HL-60 (cell line): ENCODE measurements at regions not wholly inside any gene's neighbourhood (a gene's known extent, or its start where the extent isn't known, plus 50 kb on each side); places are given as distances from the start of the nearest gene placed in this dataset.

ENCODE experiments used
- DNase-seq, 2 experiments: peaks; one replicate each; pipeline ENCODE4 v3.0.0-alpha.2; 2010 to 2020; ENCODE audit warnings: low read depth in 1 of 2, low spot score in 1 of 2
- H3K27ac ChIP-seq: fragments of 250-450 bp; sonication (Bioruptor Pico); replicated peaks from 2 replicates; pipeline ENCODE4 v1.5.1; 2020; ENCODE audit warnings: mild to moderate bottlenecking, moderate library complexity
- H3K27me3 ChIP-seq: fragments of 250-450 bp; sonication (Bioruptor Pico); 2 replicates; pipeline ENCODE4 v1.5.1; 2021; ENCODE audit warnings: mild to moderate bottlenecking, moderate library complexity; ENCODE audit not compliant: insufficient read depth, poor library complexity, severe bottlenecking
- H3K4me3 ChIP-seq: replicated peaks from 2 replicates; pipeline ENCODE4 v1.5.1; 2011; ENCODE audit warnings: mild to moderate bottlenecking, control low read depth, low read length; ENCODE audit not compliant: insufficient read depth
- GABPA ChIP-seq: IDR thresholded peaks from 2 replicates; pipeline ENCODE4 v1.6.1; 2012; ENCODE audit warnings: low read depth
- POLR2AphosphoS5 ChIP-seq: IDR thresholded peaks from 2 replicates; pipeline ENCODE4 v1.6.1; 2012; ENCODE audit warnings: low read depth
- SPI1 ChIP-seq: IDR thresholded peaks from 2 replicates; pipeline ENCODE4 v1.6.1; 2012; ENCODE audit warnings: low read depth, mild to moderate bottlenecking, borderline replicate concordance
- TF ChIP-seq, protein P1 (sequence below): IDR thresholded peaks from one replicate; pipeline ENCODE4 v1.5.1; 2011; ENCODE audit warnings: low read length, control low read depth, inconsistent platforms; ENCODE audit not compliant: insufficient read depth
- TF ChIP-seq, protein P2 (sequence below): IDR thresholded peaks from 2 replicates; pipeline ENCODE4 v1.6.1; 2012; ENCODE audit warnings: low read depth; ENCODE audit not compliant: insufficient replicate concordance

DNA sequence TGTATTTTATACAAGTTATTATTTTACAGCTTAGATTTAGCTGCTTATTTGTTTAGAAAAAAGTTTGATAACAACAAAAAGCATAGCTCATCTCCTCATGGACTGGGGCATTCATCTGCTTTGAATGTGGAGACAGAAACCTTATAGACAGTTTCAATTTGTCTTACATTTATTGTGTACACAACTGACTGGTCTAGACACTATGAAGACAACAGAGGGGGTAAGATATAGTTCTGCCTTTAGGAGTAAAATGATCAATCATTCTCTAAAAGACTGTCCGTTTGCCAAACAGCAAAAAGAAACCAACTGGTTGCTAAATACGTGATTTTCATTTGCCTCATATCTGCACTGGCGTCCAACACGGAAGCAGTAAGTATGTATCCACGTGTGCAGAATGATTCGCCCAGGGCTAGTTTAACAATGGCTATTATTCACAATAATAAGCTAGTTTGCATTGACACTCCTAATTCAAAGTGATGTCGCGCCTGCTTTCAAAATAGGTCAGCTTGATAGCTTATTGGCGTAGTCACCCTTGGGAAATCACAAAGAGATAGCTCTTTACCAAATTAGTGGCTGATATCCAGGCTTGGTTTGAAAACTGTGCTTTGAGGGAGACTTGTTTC lies 153.6 kb downstream of the BMP2 start:
- no peak for DNase-seq
- TF ChIP-seq SPI1: no peak
- no peaks in the 10 kb centered on the region for H3K27me3 ChIP-seq
- H3K27ac ChIP-seq: no peak overlapping the region
- H3K4me3 ChIP-seq: no peak overlapping the region

DNA sequence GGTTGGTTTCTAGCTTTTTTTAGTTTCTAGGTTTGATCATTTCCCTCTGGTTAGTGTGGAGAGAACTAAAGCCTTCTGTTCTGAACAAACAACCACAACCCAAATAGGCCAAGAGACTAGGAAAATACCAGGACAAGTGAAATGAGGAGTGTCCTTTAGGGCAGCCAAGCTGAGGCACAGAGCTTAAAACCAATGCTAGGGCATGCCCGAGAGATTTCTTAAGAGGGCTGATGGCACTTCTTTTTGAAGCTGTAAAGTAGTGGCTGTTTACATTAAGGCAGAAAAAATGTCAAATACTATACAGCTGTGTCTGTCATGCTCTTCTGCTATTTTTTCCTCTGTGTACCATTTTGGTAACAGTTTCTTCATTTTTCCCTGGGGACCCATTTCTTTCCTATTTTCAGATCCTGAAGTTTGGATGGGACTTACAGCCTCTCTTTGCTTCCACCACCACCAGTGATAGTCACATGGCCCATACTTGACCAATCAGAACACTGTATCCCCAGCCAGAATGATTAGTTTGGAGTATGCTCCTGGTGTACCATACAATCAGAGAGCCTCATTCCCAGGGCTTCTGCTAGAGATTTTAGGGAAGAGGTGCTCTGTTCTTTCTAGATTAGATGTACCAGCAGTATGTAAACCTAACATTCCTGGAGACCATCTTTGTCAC lies 154.4 kb downstream of the BMP2 start:
- no peak for DNase-seq
- TF ChIP-seq, protein P1, sequence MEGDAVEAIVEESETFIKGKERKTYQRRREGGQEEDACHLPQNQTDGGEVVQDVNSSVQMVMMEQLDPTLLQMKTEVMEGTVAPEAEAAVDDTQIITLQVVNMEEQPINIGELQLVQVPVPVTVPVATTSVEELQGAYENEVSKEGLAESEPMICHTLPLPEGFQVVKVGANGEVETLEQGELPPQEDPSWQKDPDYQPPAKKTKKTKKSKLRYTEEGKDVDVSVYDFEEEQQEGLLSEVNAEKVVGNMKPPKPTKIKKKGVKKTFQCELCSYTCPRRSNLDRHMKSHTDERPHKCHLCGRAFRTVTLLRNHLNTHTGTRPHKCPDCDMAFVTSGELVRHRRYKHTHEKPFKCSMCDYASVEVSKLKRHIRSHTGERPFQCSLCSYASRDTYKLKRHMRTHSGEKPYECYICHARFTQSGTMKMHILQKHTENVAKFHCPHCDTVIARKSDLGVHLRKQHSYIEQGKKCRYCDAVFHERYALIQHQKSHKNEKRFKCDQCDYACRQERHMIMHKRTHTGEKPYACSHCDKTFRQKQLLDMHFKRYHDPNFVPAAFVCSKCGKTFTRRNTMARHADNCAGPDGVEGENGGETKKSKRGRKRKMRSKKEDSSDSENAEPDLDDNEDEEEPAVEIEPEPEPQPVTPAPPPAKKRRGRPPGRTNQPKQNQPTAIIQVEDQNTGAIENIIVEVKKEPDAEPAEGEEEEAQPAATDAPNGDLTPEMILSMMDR: no peak
- TF ChIP-seq SPI1: no peak
- TF ChIP-seq GABPA: no peak
- TF ChIP-seq, protein P2, sequence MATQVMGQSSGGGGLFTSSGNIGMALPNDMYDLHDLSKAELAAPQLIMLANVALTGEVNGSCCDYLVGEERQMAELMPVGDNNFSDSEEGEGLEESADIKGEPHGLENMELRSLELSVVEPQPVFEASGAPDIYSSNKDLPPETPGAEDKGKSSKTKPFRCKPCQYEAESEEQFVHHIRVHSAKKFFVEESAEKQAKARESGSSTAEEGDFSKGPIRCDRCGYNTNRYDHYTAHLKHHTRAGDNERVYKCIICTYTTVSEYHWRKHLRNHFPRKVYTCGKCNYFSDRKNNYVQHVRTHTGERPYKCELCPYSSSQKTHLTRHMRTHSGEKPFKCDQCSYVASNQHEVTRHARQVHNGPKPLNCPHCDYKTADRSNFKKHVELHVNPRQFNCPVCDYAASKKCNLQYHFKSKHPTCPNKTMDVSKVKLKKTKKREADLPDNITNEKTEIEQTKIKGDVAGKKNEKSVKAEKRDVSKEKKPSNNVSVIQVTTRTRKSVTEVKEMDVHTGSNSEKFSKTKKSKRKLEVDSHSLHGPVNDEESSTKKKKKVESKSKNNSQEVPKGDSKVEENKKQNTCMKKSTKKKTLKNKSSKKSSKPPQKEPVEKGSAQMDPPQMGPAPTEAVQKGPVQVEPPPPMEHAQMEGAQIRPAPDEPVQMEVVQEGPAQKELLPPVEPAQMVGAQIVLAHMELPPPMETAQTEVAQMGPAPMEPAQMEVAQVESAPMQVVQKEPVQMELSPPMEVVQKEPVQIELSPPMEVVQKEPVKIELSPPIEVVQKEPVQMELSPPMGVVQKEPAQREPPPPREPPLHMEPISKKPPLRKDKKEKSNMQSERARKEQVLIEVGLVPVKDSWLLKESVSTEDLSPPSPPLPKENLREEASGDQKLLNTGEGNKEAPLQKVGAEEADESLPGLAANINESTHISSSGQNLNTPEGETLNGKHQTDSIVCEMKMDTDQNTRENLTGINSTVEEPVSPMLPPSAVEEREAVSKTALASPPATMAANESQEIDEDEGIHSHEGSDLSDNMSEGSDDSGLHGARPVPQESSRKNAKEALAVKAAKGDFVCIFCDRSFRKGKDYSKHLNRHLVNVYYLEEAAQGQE: no peak
- no peak for TF ChIP-seq POLR2AphosphoS5
- H3K27ac ChIP-seq: no peak overlapping the region
- H3K4me3 ChIP-seq: no peak overlapping the region
- peaks cover 2% of the 10 kb centered on the region for H3K27me3 ChIP-seq

DNA sequence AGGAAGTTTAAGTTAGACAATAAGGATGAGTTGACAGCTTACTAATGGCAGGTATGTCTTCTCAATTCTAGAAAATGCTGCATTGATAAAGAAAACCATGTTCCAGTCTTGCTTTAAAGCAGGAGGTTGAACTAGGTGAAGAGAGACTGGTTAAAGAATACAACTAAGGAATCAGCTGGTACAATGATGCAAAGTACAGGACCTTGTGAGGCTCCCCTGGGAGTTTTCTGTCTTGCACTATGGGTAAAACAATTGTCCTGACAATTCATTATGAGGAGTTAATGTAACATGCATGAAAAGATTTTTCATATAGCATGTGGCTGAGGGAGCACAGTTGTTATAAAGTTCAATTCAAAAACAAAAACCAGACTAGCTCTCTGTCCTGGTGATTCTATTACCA lies 157.2 kb downstream of the BMP2 start:
- TF ChIP-seq, protein P1: no peak
- no peak for TF ChIP-seq GABPA
- TF ChIP-seq, protein P2: no peak
- no peak for TF ChIP-seq SPI1
- TF ChIP-seq POLR2AphosphoS5: no peak
- no peak overlapping the region for H3K27ac ChIP-seq
- DNase-seq: no peak
- H3K27me3 ChIP-seq: peaks cover 2% of the 10 kb centered on the region
- no peak overlapping the region for H3K4me3 ChIP-seq

DNA sequence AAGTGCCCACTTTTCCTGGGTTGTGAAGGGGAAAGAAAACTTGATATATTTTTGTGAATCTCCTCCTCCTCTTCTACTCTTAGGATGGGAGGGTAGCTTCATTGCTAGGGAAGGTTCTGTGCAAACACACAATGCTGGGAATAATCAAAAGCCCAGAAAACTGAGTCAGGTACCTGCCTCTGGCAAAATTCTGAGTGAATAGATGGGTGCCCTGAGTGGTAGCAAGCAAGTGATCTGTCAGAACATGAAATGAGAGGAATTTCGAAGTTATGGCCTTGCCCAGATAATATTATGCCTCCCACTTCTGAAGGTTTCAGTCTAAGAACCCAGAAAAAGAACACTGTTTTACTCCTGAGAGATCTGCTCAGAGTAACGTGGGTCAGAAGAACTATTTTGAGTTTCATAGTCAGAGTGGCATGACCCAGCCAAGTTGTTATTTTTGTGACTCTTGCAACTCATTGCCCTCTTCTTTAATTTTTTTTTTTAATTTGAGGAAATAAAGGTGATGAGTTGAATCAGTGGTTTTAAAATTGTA lies 158.3 kb downstream of the BMP2 start:
- H3K27ac ChIP-seq: no peak overlapping the region
- TF ChIP-seq POLR2AphosphoS5: no peak
- TF ChIP-seq SPI1: no peak
- TF ChIP-seq GABPA: no peak
- TF ChIP-seq, protein P2: no peak
- TF ChIP-seq, protein P1: no peak
- DNase-seq: no peak
- H3K4me3 ChIP-seq: no peak overlapping the region
- H3K27me3 ChIP-seq: peaks cover 2% of the 10 kb centered on the region
